ENCODE measurements at regions not wholly inside any gene's neighbourhood (a gene's known extent, or its start where the extent isn't known, plus 50 kb on each side); places are given as distances from the start of the nearest gene placed in this dataset.
A peak's percentile ranks its signal among the peaks of the same experiment; 100 is the strongest.

DNA sequence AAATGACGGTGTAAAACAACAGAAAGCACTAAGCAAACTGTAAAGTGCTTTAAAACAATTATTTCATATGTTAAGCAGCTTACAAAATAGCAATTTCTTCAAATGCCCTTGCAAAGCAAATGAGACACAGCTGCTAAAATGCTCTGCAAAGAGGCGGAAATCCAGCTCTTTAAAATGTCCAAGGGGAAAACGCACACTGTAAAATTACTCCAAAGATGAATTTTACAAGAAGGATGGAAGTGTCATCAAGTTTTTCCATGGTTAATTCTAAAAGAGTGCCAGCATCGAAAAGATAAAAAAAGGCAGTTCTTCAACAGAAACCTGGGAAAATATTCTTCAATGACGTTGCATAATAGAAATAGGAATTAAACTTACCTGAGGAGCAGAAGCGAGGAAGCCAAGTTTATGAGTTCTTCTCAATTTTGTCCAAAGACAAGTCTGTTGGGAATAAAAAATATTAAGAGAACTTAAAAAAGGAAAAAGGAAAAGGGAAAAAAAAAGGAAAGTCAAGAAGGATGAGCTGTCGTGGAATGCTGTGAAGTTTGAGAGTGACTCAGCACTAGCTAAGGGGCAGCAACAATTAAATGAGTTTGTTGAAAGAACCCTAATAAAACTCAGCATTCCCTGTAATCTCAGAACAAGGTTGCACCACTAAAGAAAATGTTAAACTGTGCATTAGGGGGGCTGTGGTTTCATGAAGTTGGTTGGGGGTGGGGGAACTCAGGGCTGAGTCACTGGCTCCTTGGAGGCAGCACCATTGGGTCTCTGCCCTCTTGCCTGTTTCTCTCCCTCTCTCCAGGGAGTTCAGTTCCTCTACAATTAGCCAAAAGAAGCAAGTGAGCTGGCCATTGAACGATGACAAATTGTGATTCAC is 64.2 kb upstream of the BLID start:
- ChIA-PET POLR2A (no interaction called here), CTCF (interaction anchor here (0.6 to 3.5 kb wide), 3 partner anchors 18 to 23 kb away, joined by 3 to 17 read pairs (median 4); no protein-coding TSS in a partner anchor)
- Histone ChIP-seq H3K4me2 (peak overlapping the region; percentile 81), H3K27ac (peak overlapping the region; percentile 91), H3K4me1 (peaks cover 34% of the 10 kb centered on the region), H3K4me3 (peak overlapping the region; percentile 43), H3K9me3 (peaks cover 9% of the 10 kb centered on the region)
- peak in 1 of 2 experiments; percentile 69 for DNase-seq (ENCODE audit: low read depth in 1 of 2, low spot score in 1 of 2)
- FAIRE-seq, result no peak
- WGBS (ENCODE audit: missing lambda C conversion rate), result 1% methylated on average over 8 of the region's 8 CpGs
- peak; percentile 89 to 93 for ATAC-seq
- TF ChIP-seq, protein P1, sequence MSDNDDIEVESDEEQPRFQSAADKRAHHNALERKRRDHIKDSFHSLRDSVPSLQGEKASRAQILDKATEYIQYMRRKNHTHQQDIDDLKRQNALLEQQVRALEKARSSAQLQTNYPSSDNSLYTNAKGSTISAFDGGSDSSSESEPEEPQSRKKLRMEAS (IDR thresholded peaks at IDR 0.05), result 0 out of 2 replicates have a peak, but pooled peaks have one; percentile 28
- TF ChIP-seq, protein P2, sequence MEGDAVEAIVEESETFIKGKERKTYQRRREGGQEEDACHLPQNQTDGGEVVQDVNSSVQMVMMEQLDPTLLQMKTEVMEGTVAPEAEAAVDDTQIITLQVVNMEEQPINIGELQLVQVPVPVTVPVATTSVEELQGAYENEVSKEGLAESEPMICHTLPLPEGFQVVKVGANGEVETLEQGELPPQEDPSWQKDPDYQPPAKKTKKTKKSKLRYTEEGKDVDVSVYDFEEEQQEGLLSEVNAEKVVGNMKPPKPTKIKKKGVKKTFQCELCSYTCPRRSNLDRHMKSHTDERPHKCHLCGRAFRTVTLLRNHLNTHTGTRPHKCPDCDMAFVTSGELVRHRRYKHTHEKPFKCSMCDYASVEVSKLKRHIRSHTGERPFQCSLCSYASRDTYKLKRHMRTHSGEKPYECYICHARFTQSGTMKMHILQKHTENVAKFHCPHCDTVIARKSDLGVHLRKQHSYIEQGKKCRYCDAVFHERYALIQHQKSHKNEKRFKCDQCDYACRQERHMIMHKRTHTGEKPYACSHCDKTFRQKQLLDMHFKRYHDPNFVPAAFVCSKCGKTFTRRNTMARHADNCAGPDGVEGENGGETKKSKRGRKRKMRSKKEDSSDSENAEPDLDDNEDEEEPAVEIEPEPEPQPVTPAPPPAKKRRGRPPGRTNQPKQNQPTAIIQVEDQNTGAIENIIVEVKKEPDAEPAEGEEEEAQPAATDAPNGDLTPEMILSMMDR (IDR thresholded peaks at IDR 0.05), result no peak
- TF ChIP-seq PHF8 (IDR thresholded peaks at IDR 0.05; ENCODE audit: borderline replicate concordance, low read depth) (no peak), CEBPB (IDR thresholded peaks at IDR 0.05) (peak; percentile 53 to 88), CHD2 (IDR thresholded peaks at IDR 0.05; ENCODE audit: low read length, partially characterized antibody) (no peak), SMC3 (IDR thresholded peaks at IDR 0.05) (peak; percentile 31; the same call in 1 of the 3 replicates), SREBF2 (IDR thresholded peaks at IDR 0.05) (no peak), JUNB (IDR thresholded peaks at IDR 0.05) (peak; percentile 91), MAFK (IDR thresholded peaks at IDR 0.05; ENCODE audit: partially characterized antibody) (peak; percentile 92), CBX2 (IDR thresholded peaks at IDR 0.05; ENCODE audit: borderline replicate concordance, low read depth) (no peak), ZC3H11A (IDR thresholded peaks at IDR 0.05) (no peak), RFX5 (IDR thresholded peaks at IDR 0.05) (no peak), CHD4 (IDR thresholded peaks at IDR 0.05; ENCODE audit: borderline replicate concordance) (no peak), POLR2AphosphoS2 (conservative IDR thresholded peaks at IDR 0.05; ENCODE audit: low read length) (no peak), HOXB13 (CRISPR knock-in tag; IDR thresholded peaks at IDR 0.05; ENCODE audit: low read depth) (peak; percentile 48; the same call in 1 of the 2 replicates), HEYL (CRISPR knock-in tag; IDR thresholded peaks at IDR 0.05) (no peak), MYC (IDR thresholded peaks at IDR 0.05; ENCODE audit: borderline replicate concordance, low read length) (no peak), FOSB (CRISPR knock-in tag; IDR thresholded peaks at IDR 0.05) (no peak), MAZ (IDR thresholded peaks at IDR 0.05; ENCODE audit: borderline replicate concordance, low read depth, low read length) (no peak), GATA3 (IDR thresholded peaks at IDR 0.05; ENCODE audit: borderline replicate concordance) (peak; percentile 79), KDM5A (IDR thresholded peaks at IDR 0.05) (no peak), JUN (IDR thresholded peaks at IDR 0.05) (peak; percentile 73; a peak in 4 of 5 replicates), EP300 (IDR thresholded peaks at IDR 0.05) (peak; percentile 53 to 82; a peak in 3 of 5 replicates), HOXB5 (CRISPR knock-in tag; IDR thresholded peaks at IDR 0.05) (0 out of 2 replicates have a peak, but pooled peaks have one; percentile 41), RNF2 (IDR thresholded peaks at IDR 0.05; ENCODE audit: borderline replicate concordance, low read depth) (no peak), FOSL2 (IDR thresholded peaks at IDR 0.05) (peak; percentile 79), FOSL2 (CRISPR knock-in tag; IDR thresholded peaks at IDR 0.05) (peak; percentile 82), TP53 (CRISPR knock-in tag; IDR thresholded peaks at IDR 0.05) (no peak), RARB (CRISPR knock-in tag; IDR thresholded peaks at IDR 0.05) (no peak), EHF (CRISPR knock-in tag; IDR thresholded peaks at IDR 0.05) (no peak), HOXA7 (CRISPR knock-in tag; IDR thresholded peaks at IDR 0.05) (no peak), ZFP36 (IDR thresholded peaks at IDR 0.05; ENCODE audit: borderline replicate concordance, partially characterized antibody) (no peak), TFCP2L1 (CRISPR knock-in tag; IDR thresholded peaks at IDR 0.05) (no peak), RCOR1 (IDR thresholded peaks at IDR 0.05; ENCODE audit: low read depth, low read length) (no peak)
- TF ChIP-seq, protein P3, sequence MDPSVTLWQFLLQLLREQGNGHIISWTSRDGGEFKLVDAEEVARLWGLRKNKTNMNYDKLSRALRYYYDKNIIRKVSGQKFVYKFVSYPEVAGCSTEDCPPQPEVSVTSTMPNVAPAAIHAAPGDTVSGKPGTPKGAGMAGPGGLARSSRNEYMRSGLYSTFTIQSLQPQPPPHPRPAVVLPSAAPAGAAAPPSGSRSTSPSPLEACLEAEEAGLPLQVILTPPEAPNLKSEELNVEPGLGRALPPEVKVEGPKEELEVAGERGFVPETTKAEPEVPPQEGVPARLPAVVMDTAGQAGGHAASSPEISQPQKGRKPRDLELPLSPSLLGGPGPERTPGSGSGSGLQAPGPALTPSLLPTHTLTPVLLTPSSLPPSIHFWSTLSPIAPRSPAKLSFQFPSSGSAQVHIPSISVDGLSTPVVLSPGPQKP (IDR thresholded peaks at IDR 0.05; ENCODE audit: low read depth, low read length), result no peak
- TF ChIP-seq, protein P4, sequence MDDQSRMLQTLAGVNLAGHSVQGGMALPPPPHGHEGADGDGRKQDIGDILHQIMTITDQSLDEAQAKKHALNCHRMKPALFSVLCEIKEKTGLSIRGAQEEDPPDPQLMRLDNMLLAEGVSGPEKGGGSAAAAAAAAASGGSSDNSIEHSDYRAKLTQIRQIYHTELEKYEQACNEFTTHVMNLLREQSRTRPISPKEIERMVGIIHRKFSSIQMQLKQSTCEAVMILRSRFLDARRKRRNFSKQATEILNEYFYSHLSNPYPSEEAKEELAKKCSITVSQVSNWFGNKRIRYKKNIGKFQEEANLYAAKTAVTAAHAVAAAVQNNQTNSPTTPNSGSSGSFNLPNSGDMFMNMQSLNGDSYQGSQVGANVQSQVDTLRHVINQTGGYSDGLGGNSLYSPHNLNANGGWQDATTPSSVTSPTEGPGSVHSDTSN (IDR thresholded peaks at IDR 0.05), result no peak
- TF ChIP-seq, protein P5, sequence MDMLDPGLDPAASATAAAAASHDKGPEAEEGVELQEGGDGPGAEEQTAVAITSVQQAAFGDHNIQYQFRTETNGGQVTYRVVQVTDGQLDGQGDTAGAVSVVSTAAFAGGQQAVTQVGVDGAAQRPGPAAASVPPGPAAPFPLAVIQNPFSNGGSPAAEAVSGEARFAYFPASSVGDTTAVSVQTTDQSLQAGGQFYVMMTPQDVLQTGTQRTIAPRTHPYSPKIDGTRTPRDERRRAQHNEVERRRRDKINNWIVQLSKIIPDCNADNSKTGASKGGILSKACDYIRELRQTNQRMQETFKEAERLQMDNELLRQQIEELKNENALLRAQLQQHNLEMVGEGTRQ (IDR thresholded peaks at IDR 0.05), result no peak
- TF ChIP-seq, protein P6, sequence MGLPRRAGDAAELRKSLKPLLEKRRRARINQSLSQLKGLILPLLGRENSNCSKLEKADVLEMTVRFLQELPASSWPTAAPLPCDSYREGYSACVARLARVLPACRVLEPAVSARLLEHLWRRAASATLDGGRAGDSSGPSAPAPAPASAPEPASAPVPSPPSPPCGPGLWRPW (IDR thresholded peaks at IDR 0.05), result peak; percentile 62; the same call in 1 of the 2 replicates

Data from A549 (cell line).